ENCODE measurements at regions not wholly inside any gene's neighbourhood (a gene's known extent, or its start where the extent isn't known, plus 50 kb on each side); places are given as distances from the start of the nearest gene placed in this dataset.

- no peak for TF ChIP-seq CTCF (IDR thresholded peaks at IDR 0.05)
- TF ChIP-seq EP300 (IDR thresholded peaks at IDR 0.05): no peak
- no peak for TF ChIP-seq POLR2AphosphoS5 (IDR thresholded peaks at IDR 0.05)
These were observed 645.1 kb downstream of the TBC1D22A start for GRCh38 chr22:47407461-47408025.
